NCI-H748 (cell line): ENCODE measurements at regions not wholly inside any gene's neighbourhood (a gene's known extent, or its start where the extent isn't known, plus 50 kb on each side); places are given as distances from the start of the nearest gene placed in this dataset.
"Not testable (repeated sequence)": the region's sequence is repeated elsewhere in the genome, so short reads cannot be mapped to it uniquely, and the experiment has no call there.

ENCODE experiments used
- DNase-seq: peaks from one replicate; lab custom pipeline; 2025; ENCODE audit not compliant: unreplicated experiment; lab: John Stamatoyannopoulos, UW

DNA sequence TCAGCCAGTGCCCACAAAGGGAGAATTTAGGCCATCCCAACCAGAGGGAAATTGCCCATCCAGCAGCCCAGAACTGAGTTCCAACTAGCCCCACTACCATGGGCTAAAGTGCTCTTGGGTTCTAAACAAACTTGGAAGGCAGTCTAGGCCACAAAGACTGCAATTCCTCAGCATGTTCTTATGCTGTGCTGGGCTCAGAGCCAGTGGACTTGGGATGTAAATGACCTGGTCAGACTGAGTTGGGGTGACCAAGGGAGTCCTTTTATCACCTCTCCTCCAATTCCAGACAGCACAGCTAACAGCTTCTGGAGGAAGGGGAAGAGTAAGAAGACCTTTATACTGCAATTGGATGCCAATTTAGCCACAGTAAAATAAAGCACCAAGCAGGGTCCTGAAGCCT is 607.2 kb upstream of the KCND2 start:
- no peak for DNase-seq

- no peak for DNase-seq
Measured at GRCh38 chr7:119681336-119681735, 591.6 kb upstream of the KCND2 start.

GRCh38 chr7:119684763-119685162 is 588.2 kb upstream of the KCND2 start:
- DNase-seq, result no peak

DNA sequence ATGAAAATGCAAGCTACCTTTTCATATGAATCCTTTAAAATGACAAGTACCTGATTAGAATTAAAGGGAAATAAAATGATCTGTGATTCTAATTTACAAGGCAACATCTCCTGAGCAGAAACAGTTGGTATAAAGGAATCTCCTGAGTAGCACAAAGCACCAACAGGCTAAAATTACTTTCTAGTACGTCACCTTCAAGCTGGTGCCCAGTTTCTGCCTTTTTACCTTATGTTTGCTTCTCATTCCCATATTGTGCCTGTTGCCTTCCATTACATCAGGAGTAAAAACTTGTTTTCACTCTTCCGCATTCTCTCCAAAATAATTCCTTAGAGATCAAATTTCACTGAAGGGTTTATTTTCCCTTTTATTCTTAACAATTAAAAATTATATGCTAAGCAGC is 587.1 kb upstream of the KCND2 start:
- no peak for DNase-seq

- DNase-seq, result no peak
Measured at GRCh38 chr7:119688831-119689230, 584.1 kb upstream of the KCND2 start.

DNA sequence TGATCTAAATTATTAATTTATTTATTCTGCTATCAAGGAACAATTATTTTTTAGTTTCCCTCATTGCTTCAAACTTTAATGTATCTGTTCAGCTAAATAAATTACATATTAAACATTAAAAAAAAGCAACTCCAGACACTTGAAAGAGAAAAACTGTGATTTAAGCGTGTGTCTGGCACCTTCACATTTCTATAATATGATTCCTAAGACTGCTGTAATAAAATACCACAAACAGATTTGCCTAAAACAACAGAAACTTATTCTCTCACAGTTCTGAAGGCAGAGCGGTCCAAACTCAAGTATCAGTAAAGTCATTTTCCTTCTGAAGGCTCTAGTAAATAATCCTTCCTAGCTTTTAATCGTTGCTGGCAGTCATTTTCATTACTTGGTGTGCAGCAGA is 580.4 kb upstream of the KCND2 start:
- no peak for DNase-seq

- DNase-seq, result no peak
Measured at GRCh38 chr7:119694506-119694905, 578.5 kb upstream of the KCND2 start.

GRCh38 chr7:119696336-119696735 is 576.6 kb upstream of the KCND2 start:
- DNase-seq, result no peak

- DNase-seq, result no peak
Measured at GRCh38 chr7:119703895-119704294, 569.1 kb upstream of the KCND2 start.

DNA sequence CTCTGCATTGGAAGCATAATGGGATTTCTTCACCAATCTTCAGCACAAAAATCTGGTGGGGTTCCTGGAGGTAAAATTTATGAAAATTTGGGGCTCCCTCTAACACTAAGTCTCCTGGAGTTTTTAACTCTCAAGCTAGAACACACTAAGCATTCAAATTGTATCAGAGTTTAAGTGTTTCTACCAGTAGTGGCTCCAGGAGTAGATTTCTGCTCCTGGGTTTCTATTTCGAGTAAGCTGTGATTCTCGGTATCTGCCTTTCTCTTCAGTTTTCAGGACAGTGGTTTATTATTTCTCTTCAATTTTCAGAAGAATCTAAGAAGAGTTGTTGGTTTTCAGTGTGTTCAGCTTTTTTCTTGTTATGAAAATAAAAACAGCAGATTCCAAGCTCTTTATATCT is 566.4 kb upstream of the KCND2 start:
- DNase-seq, result no peak

DNA sequence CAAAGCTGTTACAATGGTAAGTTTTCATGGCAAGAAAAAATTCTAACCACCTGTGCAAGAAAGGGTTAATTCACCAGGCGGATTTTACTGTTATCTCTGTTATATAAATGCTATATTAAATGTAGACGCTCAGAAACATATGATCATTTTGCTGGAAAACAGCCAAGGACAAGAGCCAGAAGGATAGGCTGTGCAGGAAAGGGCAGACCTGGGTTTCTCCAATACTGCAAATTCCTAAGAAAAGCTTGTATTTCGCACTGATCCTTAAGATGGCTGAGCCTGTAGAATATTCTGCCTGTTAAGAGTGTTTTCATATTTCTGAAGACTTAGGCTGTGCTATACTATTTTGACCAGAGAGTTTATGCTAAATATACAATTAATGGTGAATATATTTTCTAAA is 564.1 kb upstream of the KCND2 start:
- DNase-seq, result no peak

GRCh38 chr7:119711104-119711503 is 561.9 kb upstream of the KCND2 start:
- DNase-seq, result no peak

DNA sequence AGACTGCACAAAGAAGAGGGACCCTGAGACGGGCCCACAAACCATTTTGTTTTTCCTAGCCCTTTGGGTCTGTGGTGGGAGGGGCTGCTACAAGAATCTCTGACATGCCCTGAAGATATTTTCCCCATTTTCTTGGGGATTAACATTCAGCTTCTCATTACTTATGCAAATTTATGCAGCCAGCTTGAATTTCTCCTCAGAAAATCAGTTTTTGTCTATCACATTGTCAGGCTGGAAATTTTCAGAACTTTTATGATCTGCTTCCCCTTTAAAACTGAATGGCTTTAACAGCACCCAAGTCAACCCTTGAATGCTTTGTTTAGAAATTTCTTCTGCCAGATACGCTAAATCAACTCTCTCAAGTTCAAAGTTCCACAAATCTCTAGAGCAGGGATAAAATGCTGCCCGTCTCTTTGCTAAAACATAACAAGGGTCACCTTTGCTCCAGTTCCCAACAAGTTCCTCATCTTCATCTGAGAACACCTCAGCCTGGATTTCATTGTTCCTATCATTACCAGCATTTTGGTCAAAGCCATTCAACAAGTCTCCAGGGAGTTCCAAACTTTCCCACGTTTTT is 560.0 kb upstream of the KCND2 start:
- no peak for DNase-seq

GRCh38 chr7:119713606-119714005 is 559.4 kb upstream of the KCND2 start:
- DNase-seq, result no peak

- DNase-seq, result no peak
Measured at GRCh38 chr7:119720541-119720940, 552.4 kb upstream of the KCND2 start.

- peak; percentile 57 for DNase-seq
Measured at GRCh38 chr7:119724041-119724792, 548.8 kb upstream of the KCND2 start.

DNA sequence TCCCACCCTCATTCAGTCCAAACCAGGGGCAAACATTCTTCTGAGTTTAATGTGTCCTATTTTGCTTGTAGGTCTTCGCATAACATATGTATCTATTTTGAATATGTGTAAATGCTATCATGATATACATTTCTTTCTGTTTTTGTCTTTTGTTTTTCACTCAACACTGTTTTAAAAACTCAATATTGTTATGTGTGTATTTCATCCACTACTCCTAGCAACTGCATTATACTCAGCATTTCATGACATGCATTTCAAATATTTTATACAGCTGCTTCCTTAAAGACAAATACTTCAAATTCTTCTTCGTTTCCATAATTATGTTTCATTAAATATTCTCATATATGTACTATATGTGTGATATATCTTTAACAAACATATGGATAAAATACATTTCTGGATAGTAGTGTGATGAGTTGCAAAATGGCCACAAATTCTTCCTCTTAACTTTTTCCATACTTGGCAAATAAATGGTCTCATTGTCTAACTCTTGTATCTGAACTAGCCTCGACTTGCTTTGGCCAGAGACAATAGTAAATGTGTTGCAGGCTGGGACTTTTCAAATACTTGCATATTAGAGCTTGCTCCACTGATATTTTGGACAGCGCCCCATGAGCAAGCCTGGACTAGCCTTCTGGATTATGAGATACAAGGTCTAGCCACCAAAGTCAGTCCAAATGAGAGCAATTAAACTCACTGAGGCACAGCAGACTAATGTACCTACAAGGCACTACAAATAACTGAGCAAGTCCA is 539.7 kb upstream of the KCND2 start:
- no peak for DNase-seq

DNA sequence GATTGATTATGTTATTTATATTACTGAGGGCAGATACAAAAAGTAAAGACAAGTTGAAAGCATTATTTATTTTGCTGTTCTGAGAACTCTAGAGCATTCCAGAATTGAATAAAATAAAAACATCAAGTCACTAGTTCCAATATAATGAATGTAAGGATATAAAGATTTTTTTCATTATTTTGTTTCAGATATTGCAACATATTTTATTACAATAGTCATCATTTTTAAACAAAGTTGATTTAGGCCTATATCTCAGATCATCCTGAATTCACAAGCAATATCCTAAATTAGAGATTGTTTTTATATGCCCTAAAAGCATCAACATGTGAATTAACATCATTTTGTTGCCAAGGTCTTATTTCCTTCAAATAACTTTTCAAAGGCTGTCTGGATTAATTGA is 535.6 kb upstream of the KCND2 start:
- DNase-seq, result no peak

GRCh38 chr7:119745280-119745679 is 527.7 kb upstream of the KCND2 start:
- DNase-seq, result not testable (repeated sequence)

- DNase-seq, result no peak
Measured at GRCh38 chr7:119748251-119748860, 524.6 kb upstream of the KCND2 start.

GRCh38 chr7:119748991-119749390 is 524.0 kb upstream of the KCND2 start:
- DNase-seq, result no peak

GRCh38 chr7:119756687-119757086 is 516.3 kb upstream of the KCND2 start:
- DNase-seq, result no peak
